PFSK-1 (cell line): ENCODE measurements at regions not wholly inside any gene's neighbourhood (a gene's known extent, or its start where the extent isn't known, plus 50 kb on each side); places are given as distances from the start of the nearest gene placed in this dataset.

Experiments used
- SIN3A ChIP-seq: IDR thresholded peaks from 2 replicates; pipeline ENCODE4 v1.6.1; 2012; ENCODE audit warnings: mild to moderate bottlenecking, low read length, moderate library complexity, borderline replicate concordance; ENCODE audit not compliant: insufficient read depth
- TAF1 ChIP-seq: IDR thresholded peaks from 2 replicates; pipeline ENCODE4 v1.6.1; 2012; ENCODE audit warnings: low read length, control low read depth, borderline replicate concordance; ENCODE audit not compliant: insufficient read depth

DNA sequence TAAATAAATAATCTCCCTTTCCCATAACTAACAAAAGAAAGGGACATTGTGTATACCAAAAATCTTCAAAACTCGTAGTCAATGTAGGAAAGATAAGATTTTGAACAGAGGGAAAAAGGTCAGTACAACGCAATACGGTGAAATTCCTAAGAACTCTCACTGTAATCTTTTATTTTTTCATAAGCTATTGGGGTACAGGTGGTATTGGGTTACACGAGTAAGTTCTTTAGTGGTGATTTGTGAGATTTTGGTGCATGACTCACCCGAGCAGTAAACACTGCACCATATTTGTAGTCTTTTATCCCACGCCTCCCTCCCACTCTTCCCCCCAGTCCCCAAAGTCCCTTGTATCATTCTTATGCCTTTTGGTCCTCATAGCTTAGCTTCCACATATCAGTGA lies 718.0 kb downstream of the TBL1XR1 start:
- TF ChIP-seq TAF1 (no peak), SIN3A (no peak)
